G401.6 (cell line): ENCODE measurements at regions not wholly inside any gene's neighbourhood (a gene's known extent, or its start where the extent isn't known, plus 50 kb on each side); places are given as distances from the start of the nearest gene placed in this dataset.

Source experiments
- FAIRE-seq: peaks from 2 replicates; lab custom pipeline; 2012; peaks lifted over from hg19 to GRCh38; lab: Jason Lieb, UNC

DNA sequence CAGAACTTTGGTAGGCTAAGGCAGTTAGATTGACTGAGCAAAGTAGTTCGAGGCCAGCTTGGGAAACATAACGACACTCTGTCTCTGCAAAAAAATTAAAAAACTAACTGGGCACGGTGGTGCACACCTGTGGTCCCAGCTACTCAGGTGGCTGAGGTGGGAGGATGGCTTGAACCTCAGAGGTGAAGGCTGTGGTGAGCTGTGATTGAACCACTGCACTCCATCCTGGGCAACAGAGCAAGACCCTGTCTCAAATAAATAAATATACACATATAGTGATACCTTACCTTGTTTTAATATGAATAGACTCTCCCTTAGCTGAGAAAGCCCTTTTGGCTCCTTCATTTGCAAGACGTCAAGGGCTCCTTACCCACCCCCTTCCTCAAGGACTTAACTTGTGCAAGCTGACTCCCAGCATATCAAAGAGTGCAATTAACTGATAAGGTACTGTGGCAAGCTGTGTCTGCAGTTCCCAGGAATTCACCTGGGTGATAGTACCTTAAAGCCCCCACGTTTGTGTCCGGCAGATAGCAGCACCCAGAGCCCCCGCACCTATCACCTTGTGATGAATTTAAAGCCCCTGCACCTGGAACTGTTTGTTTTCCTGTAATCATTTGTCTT is 655.6 kb upstream of the GALNTL6 start:
- FAIRE-seq, result no peak

DNA sequence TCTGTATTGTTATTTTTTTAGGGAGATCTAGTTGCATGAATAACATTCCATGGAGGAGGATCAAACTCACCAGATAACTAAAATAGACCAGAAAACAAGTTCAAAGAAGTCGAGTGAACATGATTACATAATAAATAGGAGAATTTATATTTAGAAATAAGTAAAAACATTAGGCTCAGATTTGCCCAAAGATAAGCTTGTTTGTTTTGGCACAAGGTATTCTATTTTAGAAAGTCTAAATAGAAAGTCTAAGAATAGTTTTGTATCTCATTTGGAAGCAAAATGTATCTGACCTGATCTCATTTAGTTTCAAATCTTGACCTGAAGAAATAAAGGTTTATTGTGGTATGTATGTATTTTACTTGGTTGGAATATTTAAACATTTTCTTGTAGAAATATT is 670.6 kb upstream of the GALNTL6 start:
- no peak for FAIRE-seq

DNA sequence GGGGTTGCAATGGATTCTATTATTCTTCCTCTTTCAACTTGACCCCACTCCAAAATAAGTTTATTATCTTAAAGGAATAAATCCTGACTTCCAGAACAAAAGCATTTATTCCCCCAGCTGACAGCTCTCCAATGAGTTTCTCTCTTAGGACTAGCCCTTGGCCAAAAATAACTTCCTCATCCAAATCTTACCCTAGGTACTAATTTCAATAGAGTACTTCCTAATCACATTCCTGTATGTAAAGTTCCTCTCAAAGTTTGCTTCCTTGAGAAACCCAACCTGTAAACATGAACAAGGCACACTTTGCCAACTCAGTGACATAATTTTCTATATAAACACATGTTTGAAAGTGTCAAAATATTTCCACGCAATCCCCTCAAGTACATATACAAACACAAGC is 671.2 kb upstream of the GALNTL6 start:
- FAIRE-seq, result no peak

DNA sequence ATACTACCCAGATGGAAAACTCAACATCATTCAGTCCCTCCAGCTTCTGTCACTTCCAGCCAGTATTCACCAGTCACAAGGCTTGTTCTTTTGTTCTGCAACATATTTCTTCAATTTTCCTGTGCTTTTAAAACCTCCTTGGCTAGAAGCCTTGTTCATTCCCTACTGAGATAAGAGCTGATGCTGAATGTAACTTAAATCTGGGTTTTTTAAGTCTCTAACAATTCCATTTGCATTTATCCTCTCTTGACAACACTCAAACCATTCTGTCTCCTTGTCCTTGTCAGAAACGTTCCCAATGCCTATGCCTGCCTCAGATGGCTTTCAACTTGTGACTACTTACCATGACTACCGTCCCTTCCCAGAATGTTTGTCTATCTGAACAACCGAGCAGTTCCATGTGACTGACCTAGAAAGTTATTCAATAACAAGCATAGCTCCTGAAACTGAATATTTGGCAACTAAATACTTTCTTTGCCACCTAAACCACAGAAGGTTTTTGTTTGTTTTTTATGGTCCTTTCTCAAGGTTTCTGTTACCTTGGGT is 682.9 kb upstream of the GALNTL6 start:
- FAIRE-seq, result no peak

DNA sequence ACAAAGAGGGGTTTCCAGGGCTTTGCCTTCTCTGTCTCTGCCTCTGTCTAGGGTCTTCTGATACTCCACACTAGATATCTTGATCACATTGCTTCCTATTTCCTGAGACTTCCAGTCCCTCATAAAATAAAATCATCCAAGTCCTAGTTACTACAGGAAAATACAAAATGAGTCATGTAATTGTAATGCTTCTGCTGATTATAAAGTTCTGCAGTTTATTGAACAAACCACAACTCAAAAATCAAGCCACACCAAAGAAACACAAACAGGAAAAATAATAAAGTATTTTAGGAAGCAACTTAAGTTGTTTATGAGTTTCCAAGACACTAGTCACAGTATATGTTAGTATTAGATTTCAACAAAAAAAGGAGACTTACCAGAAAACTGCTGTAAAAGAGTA is 695.1 kb upstream of the GALNTL6 start:
- FAIRE-seq, result no peak

DNA sequence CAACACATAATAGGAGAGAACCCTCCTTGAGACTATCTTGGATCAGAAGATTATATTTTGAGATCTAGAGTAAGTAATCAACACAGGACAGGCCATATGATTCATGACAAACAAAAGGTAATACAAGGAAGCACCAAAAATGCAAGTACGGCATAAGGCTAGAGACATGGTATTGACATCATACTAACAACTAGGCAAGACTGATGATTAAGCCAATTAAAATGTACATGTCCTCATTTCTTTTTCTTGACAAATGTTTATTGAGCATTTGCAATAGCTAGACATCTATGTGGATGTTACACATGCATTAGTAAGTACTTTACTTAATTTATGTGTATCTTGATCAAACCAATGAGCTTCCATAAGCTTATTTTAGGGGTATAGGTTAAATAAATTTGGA is 695.7 kb upstream of the GALNTL6 start:
- no peak for FAIRE-seq

DNA sequence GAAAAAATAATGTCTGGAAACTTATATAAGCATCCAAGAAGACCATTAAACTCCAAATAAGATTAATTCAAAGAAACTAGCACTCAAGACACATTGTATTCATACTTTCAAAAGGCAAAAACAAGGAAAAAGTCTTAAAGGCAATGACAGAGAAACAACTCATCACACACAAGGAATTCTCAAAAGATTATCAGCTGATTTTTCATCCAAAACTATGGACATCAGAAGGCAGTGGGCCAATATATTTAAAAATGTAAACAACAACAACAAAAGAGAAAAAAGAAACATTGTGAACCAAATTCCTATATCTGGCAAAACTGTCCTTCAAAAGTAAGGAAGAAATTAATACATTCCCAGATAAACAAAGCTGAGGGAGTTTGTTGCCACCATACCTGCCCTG is 711.4 kb upstream of the GALNTL6 start:
- FAIRE-seq, result no peak

DNA sequence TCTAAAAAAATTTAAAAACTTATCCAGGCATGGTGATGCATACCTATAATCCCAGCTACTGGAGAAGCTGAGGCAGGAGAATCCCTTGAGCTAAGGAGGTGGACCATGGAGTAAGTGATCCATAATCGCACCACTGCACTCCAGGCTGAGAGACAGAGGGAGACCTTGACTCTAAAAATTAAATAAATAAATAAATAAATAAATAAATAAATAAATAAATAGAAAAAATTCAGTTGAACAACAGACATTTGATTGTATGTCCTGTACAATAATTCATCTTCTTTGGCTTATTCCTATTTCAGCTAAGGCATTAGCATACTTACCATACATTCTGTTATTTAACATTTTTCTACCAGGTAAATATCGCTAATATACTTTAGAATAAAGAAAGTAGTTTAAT is 726.1 kb upstream of the GALNTL6 start:
- FAIRE-seq, result no peak

DNA sequence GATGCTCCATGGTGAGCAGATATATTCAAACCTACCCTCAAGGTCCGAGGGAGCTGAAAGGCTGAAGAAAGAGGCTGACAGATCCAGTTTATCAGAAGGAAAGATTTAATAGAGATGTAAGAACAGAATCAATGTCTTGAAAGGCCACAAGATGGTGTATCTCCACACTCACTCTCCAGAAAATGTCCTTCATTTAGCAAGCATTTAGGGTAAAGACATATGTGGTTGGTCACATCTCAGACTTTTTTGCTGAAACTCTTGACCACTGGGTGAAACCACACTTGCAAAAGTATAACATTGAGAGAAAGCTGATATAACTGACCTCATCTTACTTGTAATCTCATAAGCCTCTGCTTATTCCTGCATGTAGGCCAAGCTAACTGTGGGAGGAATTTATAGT is 745.8 kb upstream of the GALNTL6 start:
- no peak for FAIRE-seq

DNA sequence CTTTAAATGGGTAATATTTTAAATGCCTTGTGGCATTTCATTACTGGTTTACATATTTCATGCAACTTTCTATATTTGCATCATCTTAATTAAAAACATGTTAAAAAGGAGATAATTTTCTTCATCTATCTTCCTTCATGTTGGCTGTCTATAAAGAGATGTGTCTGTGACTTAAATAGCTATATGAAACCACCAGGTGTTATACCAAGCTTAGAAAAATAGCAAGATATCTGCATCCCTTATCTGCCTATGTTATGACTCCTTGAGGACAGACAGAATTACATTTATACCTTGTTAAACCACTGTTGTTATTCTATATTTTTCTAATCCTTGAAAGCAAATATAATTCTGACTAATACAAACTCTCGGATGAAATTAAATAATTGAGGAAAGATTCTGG is 763.8 kb upstream of the GALNTL6 start:
- no peak for FAIRE-seq

DNA sequence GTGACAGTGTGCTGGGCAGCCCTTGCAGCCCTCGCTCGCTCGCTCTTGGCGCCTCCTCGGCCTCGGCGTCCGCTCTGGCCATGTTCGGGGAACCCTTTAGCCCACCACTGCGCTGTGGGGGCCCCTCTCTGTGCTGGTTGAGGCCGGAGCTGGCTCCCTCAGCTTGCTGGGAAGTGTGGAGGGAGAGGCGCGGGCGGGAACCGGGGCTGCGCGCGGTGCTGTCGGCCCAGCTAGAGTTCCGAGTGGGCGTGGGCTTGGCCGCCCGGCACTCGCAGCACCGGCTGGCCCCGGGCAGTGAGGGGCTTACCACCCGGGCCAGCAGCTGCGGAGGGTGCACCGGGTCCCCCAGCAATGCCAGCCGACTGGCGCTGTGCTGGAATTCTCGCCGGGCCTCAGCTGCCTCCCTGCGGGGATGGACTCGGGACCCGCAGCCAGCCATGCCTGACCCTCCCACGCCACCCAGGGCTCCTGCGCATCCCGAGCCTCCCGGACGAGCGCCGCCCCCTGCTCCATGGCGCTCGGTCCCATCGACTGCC is 770.1 kb upstream of the GALNTL6 start:
- no peak for FAIRE-seq

DNA sequence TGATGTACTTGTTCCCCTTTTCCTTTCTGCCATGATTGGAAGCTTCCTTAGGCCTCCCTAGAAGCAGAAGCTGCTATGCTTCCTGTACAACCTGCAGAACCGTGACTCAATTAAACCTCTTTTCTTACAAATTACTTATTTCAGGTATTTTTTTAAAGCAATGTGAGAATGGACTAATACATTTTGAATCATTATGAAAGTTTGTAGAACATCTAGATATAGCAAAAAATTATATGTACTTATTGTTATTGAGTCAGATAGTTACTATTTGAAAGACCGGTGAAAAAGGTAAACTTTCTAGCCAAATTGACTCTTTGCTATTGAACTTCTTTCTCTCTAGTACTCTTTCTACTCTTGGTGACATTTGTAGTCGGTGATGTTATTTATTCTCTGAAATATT is 777.3 kb upstream of the GALNTL6 start:
- no peak for FAIRE-seq

DNA sequence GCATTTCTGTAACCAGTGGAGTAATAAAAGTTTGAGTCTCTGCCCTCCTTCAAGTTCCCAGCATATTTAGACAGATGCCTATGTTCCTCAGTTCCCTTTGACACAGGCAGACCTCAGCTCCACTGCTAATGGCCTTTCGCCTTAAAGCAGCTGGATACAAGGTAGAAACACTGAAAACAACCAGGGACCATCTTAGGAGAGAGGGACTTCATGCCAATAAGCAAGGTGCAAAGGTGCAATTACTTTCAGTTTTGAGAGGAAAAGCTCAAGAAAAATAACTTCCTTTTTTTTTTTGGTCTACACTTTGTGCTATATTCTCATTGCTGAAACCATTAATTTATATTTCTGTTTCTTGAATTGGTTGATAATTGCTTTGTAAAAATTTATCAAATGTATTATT is 781.9 kb upstream of the GALNTL6 start:
- no peak for FAIRE-seq

DNA sequence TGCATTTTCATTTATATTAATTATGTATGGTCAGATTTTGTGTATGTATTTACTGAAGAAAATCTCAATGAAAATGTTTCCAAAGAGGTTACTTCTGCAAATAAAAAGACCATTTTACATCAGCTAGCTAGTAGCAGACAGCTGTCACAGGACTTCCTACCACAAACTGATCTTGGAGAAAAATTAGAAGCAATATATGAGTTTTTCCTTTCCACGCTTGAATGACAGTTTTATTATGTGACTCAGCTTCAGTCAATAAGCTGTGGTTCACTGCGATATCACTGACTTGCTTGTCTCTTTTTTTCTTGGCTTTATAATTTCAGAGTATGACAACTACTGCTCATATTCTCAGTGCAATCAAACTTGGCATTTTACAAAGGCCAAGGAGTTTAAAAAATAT is 787.4 kb upstream of the GALNTL6 start:
- FAIRE-seq, result no peak

DNA sequence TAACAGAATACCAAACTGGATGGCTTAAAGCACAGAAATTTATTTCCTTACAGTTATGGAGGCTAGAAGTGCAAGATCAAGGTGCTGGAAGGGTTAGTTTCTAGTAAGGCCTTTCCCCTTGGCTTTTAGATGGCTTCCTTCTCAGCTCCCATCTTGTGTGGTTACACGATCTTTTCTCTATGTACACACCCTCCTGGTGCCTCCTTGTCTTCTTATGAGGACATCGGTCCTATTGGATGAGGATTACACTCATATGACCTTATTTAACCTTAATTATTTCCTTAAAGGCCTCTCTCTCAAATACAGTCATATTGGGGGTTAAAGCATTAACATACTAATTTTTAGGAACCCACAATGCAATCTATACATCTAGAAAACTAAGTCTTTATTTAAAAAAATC is 787.9 kb upstream of the GALNTL6 start:
- no peak for FAIRE-seq

DNA sequence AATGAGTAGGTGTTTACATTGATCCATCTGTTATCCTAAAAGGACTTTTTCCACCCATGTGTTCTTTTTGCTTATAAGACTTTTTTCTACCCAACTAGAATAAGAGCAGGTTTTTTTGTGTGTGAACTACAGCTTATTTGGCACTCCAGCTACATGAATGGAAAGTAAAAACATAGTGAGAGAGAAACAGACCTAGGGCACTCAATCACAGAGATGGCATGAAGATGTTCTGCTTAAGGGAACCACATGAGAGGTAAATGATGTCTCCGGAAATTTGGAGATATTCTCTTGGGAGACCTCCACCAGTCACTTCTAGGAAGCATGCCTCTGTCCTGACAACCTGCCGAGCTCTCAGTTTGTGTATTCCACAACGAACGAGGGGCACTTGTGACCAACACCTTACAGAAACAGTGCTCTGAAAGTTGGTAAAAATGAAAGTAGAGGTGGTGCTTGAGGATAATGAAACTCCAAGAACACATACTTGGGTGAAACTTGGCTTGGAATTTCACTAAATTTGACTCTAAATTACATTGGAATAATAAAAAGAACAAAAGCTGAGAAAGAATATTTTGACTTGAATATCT is 788.4 kb upstream of the GALNTL6 start:
- FAIRE-seq, result no peak

DNA sequence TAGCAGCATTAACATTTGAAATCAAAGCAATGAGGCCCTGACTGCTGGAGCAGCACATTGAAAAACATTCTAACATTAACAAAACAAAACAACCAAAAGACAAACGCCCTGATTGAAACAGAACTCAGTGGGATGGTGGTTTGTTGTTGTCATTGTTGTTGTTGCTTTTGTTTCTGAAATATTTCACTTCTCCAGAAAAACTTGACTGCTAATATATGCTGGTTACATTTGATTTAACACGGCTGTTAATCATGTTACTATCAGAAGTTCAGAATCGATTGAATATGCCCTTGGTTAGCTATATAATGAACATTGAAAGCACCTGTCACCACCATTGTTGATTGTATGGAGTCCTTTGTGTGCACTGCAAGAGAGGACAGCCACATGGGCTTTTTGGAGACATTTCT is 790.4 kb upstream of the GALNTL6 start:
- no peak for FAIRE-seq

DNA sequence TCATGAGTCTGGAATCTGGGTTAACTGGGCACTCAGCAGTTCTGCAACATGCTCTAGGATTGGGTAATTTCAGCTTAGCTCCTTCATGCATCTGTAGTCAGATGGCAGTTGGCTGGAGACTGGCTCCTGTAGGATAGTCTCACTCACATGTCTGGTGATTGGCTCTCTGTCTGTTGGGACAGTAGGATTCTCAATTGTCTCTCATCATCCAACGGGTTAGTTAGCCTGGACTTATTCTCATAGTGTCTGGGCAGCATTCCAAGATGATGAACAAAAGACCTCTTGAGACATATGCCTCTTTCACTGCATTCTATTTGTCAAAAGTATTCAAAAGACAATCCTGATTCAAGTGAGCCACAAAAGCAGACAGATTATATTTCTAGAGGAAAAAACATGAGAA is 795.6 kb upstream of the GALNTL6 start:
- no peak for FAIRE-seq

DNA sequence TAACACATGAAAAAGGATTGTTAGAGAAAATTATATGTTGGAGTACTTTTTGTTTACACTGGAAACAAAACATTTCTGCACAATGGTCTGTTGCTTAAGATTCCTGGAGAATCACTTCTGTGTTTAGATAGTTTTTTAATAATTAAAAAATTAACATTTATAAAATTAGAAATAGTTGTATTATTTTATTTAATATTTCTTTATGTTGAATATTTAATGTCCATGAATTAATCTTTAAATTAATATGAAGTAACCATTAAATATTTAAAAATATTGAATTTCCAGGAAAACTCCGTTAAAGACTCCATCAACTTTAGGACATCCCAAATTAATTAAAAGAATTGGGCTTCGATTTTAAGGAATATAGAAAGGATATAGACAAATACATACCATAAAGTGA is 797.1 kb upstream of the GALNTL6 start:
- FAIRE-seq, result peak; percentile 69

DNA sequence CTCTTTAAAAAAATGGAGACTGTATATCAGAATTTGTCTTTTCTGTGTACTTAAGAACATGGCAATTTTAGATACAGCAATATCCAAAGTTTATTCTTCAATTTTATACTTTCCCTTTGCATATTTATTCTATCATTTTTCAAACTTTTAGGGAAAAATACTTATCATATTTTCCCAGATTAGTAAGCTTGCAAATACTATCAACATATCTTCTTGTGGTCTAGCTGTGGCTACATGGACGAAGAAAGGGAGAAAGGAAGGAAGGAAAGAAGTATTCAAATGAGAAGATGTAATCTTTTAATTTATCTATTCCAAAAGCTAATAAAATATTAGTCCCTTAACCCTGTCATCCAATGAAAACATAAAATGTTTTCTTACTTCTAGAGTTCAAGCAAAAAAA is 797.8 kb upstream of the GALNTL6 start:
- no peak for FAIRE-seq

DNA sequence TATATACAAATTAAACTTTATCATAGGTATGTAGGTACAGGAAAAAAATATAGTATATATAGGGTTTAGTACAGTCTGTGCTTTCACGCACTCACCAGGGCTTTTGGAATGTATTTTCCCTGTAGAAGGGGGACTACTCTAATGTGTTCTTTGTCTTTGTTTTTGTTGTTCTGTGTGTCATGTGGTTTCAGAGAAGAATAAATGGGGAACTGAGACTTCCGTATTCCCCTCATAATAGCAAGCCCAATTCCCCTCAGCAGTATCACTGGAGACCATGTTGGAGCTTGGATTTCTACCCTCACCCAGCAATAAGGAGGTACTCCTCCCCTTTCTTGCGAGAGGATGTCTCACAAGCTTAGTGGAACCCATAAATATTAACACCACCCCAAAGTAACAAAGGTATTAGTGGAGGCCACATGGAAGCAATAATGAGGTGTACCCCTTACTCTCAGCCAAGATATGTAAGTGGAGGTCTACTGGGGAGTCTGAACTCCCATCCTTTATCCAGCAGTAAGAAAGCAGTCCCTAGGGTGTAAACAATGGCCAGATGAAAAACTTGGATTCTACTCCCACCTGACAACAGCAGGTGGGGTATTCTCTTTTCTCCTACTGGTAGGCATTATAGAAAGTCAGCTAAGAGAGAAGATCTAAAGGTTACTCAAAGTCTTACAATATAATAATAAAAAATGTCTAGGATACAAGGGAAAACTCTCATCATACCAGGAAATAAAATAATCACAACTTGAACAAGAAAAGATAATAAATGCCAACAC is 805.4 kb upstream of the GALNTL6 start:
- no peak for FAIRE-seq

DNA sequence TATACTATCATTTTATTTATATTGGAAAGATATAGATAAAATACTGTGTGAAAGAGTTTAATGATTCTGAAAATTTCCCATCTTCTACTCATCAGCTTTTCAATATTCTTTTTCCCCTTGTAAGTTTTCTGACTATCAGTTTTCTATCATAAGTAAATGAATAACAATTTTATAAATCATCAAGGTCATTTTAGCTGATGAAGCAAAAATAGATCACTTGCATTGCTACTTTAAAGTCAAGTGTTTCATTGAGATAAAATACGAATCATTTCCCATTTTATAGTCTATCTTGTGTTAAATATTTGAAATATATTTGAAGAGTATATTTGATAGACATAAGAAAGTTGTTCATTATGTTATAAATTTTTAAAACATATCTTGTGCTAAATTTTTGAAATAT is 811.0 kb upstream of the GALNTL6 start:
- no peak for FAIRE-seq

DNA sequence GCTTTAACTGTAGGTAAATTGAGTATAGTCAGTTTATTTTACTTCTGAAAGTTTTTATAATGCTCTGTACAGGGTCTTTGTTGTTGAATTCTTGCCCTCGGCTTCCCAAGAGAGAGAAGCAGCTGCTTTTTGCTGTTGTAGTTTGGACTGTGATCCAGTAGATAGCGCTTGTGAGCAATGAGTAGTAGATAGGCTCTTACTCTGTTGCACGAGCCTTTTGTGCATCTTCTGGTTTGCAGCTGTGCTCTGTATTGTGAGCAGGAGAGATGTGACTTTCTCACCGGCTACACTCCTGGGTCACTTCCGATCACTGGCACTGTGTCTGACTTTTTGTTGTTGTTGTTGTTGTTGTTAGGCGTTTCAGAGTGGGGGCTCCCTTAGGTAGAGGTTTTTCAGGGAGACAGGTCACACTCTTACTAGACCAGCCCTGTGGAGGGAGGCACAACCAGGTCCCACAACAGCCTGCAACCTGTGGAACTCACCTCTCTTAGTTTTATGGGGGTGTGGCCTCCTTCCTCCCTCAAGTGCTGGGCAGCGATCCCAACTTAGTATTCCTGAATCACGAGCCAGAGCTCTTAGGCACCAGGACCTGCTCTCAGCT is 822.1 kb upstream of the GALNTL6 start:
- FAIRE-seq, result no peak
